Astrocyte (in vitro differentiated cells and primary cell): ENCODE measurements at regions not wholly inside any gene's neighbourhood (a gene's known extent, or its start where the extent isn't known, plus 50 kb on each side); places are given as distances from the start of the nearest gene placed in this dataset.

Experiments used
- DNase-seq: peaks from one replicate; pipeline ENCODE4 v3.0.0-alpha.2; 2010; ENCODE audit warnings: low read depth
- FAIRE-seq: peaks from 2 replicates; lab custom pipeline; 2011; peaks lifted over from hg19 to GRCh38; lab: Jason Lieb, UNC
- H2AFZ ChIP-seq: 2 replicates; pipeline ENCODE4 v1.6.0; 2012; ENCODE audit warnings: low read depth, low read length, inconsistent platforms
- H3K27ac ChIP-seq: 2 replicates; pipeline ENCODE4 v1.5.1; 2011; ENCODE audit warnings: low read depth, low read length, inconsistent platforms
- H3K27me3 ChIP-seq: 2 replicates; pipeline ENCODE4 v1.6.0; 2011; ENCODE audit warnings: low read length, inconsistent platforms; ENCODE audit not compliant: insufficient read depth
- H3K36me3 ChIP-seq: 2 replicates; pipeline ENCODE4 v1.5.1; 2011; ENCODE audit warnings: low read length, inconsistent platforms; ENCODE audit not compliant: insufficient read depth
- H3K4me1 ChIP-seq: 2 replicates; pipeline ENCODE4 v1.5.1; 2011; ENCODE audit warnings: low read length, inconsistent platforms; ENCODE audit not compliant: insufficient read depth
- H3K4me2 ChIP-seq: 2 replicates; pipeline ENCODE4 v1.6.0; 2012; ENCODE audit warnings: low read length, inconsistent platforms
- H3K4me3 ChIP-seq: 2 replicates; pipeline ENCODE4 v1.5.1; 2011; ENCODE audit warnings: low read depth, mild to moderate bottlenecking, low read length, inconsistent platforms; ENCODE audit not compliant: insufficient read depth
- H3K79me2 ChIP-seq: 2 replicates; pipeline ENCODE4 v1.6.0; 2012; ENCODE audit warnings: mild to moderate bottlenecking, low read length, inconsistent platforms; ENCODE audit not compliant: insufficient read depth
- H3K9ac ChIP-seq: 2 replicates; pipeline ENCODE4 v1.6.0; 2012; ENCODE audit warnings: mild to moderate bottlenecking, low read length, inconsistent platforms
- H3K9me3 ChIP-seq: 2 replicates; pipeline ENCODE4 v1.5.1; 2012; ENCODE audit warnings: low read depth, mild to moderate bottlenecking, low read length, inconsistent platforms; ENCODE audit not compliant: insufficient read depth
- H4K20me1 ChIP-seq: 2 replicates; pipeline ENCODE4 v1.6.0; 2012; ENCODE audit warnings: low read length, inconsistent platforms; ENCODE audit not compliant: insufficient read depth
- H3K27ac Mint-ChIP-seq: one replicate; pipeline ENCODE4 v1.8.0; 2021; ENCODE audit warnings: mild to moderate bottlenecking, mixed read lengths; ENCODE audit not compliant: unreplicated experiment
- H3K27me3 Mint-ChIP-seq: one replicate; pipeline ENCODE4 v1.8.0; 2021; ENCODE audit warnings: low read depth, mixed read lengths; ENCODE audit not compliant: unreplicated experiment
- H3K36me3 Mint-ChIP-seq: one replicate; pipeline ENCODE4 v1.8.0; 2021; ENCODE audit warnings: low read depth, mixed read lengths; ENCODE audit not compliant: unreplicated experiment
- H3K4me1 Mint-ChIP-seq: one replicate; pipeline ENCODE4 v1.8.0; 2021; ENCODE audit warnings: low read depth, mixed read lengths; ENCODE audit not compliant: unreplicated experiment
- H3K4me3 Mint-ChIP-seq: one replicate; pipeline ENCODE4 v1.8.0; 2021; ENCODE audit warnings: mild to moderate bottlenecking, moderate library complexity, mixed read lengths; ENCODE audit not compliant: unreplicated experiment
- H3K9me3 Mint-ChIP-seq: one replicate; pipeline ENCODE4 v1.8.0; 2021; ENCODE audit warnings: mild to moderate bottlenecking, mixed read lengths; ENCODE audit not compliant: unreplicated experiment
- EZH2 ChIP-seq: IDR thresholded peaks from 2 replicates; pipeline ENCODE4 v1.6.1; 2012; ENCODE audit warnings: mild to moderate bottlenecking, low read length, inconsistent platforms; ENCODE audit not compliant: insufficient read depth
- TF ChIP-seq, protein P1 (sequence below): IDR thresholded peaks from 2 replicates; pipeline ENCODE4 v1.5.1; 2011; ENCODE audit warnings: low read depth, mild to moderate bottlenecking, inconsistent platforms, low read length, moderate library complexity; ENCODE audit not compliant: insufficient read depth

DNA sequence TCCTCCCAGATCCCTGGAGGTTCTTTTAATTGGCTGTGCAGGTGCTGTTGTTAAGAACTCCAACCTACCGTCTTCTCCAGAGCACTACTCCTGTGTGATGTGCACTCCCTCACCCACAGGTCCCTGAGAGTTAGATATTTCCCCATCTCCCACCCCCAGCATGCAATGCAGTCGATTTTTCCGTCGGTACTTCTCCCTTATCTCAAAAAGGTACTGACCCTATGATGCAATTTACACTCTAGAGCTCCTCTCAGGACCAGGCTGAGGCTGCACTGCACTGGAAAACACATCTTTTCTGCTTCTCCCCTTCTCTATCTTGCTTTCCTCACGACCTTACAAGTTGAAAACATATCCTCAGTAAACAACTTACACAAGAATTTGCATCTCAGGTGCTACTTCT lies 312.4 kb upstream of the TBX3 start:
- no peak overlapping the region for H3K4me3 Mint-ChIP-seq
- no peak for FAIRE-seq

DNA sequence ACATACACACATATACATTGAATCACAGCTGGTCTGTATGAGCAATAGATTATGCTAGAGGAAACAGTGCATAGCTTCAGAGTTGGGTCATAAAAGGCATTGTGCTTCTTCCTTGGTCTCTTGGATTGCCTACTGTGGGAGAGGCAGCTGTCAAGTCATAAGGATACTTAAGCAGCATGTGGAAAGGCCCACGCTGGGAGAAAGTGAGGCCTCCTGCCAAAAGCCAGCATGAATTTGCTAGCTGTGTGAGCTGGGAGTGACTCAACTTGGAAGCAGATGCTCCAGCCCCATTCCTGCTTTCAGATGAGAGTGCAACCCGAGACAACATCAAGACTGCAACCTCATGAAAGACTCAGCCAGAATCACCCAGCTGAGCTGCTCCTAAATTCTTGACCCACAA lies 311.9 kb upstream of the TBX3 start:
- H3K4me1 Mint-ChIP-seq: peaks cover 12% of the 10 kb centered on the region

More for the DNA sequence above, 312.4 kb upstream of the TBX3 start:
- Histone ChIP-seq H3K27me3 (no peaks in the 10 kb centered on the region), H3K4me1 (no peaks in the 10 kb centered on the region), H3K36me3 (no peaks in the 10 kb centered on the region), H3K27ac (no peak overlapping the region), H2AFZ (no peak overlapping the region), H3K4me3 (no peak overlapping the region), H3K79me2 (no peaks in the 10 kb centered on the region), H3K9ac (no peak overlapping the region), H4K20me1 (no peaks in the 10 kb centered on the region), H3K4me2 (no peak overlapping the region), H3K9me3 (peaks cover 9% of the 10 kb centered on the region)
- Mint-ChIP-seq H3K9me3 (peaks cover 13% of the 10 kb centered on the region), H3K27me3 (no peaks in the 10 kb centered on the region), H3K36me3 (no peaks in the 10 kb centered on the region), H3K27ac (no peak overlapping the region), H3K4me1 (peaks cover 12% of the 10 kb centered on the region)
- TF ChIP-seq, protein P1, sequence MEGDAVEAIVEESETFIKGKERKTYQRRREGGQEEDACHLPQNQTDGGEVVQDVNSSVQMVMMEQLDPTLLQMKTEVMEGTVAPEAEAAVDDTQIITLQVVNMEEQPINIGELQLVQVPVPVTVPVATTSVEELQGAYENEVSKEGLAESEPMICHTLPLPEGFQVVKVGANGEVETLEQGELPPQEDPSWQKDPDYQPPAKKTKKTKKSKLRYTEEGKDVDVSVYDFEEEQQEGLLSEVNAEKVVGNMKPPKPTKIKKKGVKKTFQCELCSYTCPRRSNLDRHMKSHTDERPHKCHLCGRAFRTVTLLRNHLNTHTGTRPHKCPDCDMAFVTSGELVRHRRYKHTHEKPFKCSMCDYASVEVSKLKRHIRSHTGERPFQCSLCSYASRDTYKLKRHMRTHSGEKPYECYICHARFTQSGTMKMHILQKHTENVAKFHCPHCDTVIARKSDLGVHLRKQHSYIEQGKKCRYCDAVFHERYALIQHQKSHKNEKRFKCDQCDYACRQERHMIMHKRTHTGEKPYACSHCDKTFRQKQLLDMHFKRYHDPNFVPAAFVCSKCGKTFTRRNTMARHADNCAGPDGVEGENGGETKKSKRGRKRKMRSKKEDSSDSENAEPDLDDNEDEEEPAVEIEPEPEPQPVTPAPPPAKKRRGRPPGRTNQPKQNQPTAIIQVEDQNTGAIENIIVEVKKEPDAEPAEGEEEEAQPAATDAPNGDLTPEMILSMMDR: no peak
- TF ChIP-seq EZH2: no peak
- no peak for DNase-seq

GRCh38 chr12:114993165-114993564 lies 309.2 kb upstream of the TBX3 start:
- FAIRE-seq (no peak), DNase-seq (no peak)

More for the DNA sequence above, 311.9 kb upstream of the TBX3 start:
- Histone ChIP-seq H3K79me2 (no peaks in the 10 kb centered on the region), H3K4me1 (no peaks in the 10 kb centered on the region), H2AFZ (no peak overlapping the region), H3K4me2 (no peak overlapping the region), H3K9me3 (peaks cover 9% of the 10 kb centered on the region), H3K27ac (no peak overlapping the region), H3K9ac (no peak overlapping the region), H3K27me3 (no peaks in the 10 kb centered on the region), H3K36me3 (no peaks in the 10 kb centered on the region), H3K4me3 (no peak overlapping the region), H4K20me1 (no peaks in the 10 kb centered on the region)
- Mint-ChIP-seq H3K4me3 (no peak overlapping the region), H3K9me3 (peaks cover 13% of the 10 kb centered on the region), H3K27ac (no peak overlapping the region), H3K36me3 (no peaks in the 10 kb centered on the region), H3K27me3 (no peaks in the 10 kb centered on the region)
- FAIRE-seq (no peak), DNase-seq (peak; percentile 36)
- no peak for TF ChIP-seq EZH2
- TF ChIP-seq, protein P1: no peak

More at GRCh38 chr12:114993165-114993564, 309.2 kb upstream of the TBX3 start:
- Histone ChIP-seq H4K20me1 (no peaks in the 10 kb centered on the region), H3K9me3 (peaks cover 9% of the 10 kb centered on the region), H3K4me3 (no peak overlapping the region), H3K9ac (no peak overlapping the region), H3K4me2 (no peak overlapping the region), H3K27ac (no peak overlapping the region), H3K4me1 (no peaks in the 10 kb centered on the region), H3K79me2 (no peaks in the 10 kb centered on the region), H2AFZ (no peak overlapping the region), H3K36me3 (no peaks in the 10 kb centered on the region), H3K27me3 (no peaks in the 10 kb centered on the region)
- TF ChIP-seq EZH2: no peak
- Mint-ChIP-seq H3K9me3 (peaks cover 14% of the 10 kb centered on the region), H3K4me1 (peaks cover 4% of the 10 kb centered on the region), H3K27ac (no peak overlapping the region), H3K4me3 (no peak overlapping the region), H3K36me3 (no peaks in the 10 kb centered on the region), H3K27me3 (peaks cover 8% of the 10 kb centered on the region)
